ENCODE measurements at regions not wholly inside any gene's neighbourhood (a gene's known extent, or its start where the extent isn't known, plus 50 kb on each side); places are given as distances from the start of the nearest gene placed in this dataset.

- H3K4me3 ChIP-seq: no peak overlapping the region
- TF ChIP-seq CTCF (IDR thresholded peaks at IDR 0.05) (peak; percentile 16 to 59 (median 41)), POLR2A (IDR thresholded peaks at IDR 0.05) (no peak)
- no peaks in the 10 kb centered on the region for H3K4me1 ChIP-seq
- intact Hi-C loops (cut with DNase I): no loop called here
- no peaks in the 10 kb centered on the region for H3K27me3 ChIP-seq
- H3K9me3 ChIP-seq: no peaks in the 10 kb centered on the region
- no peak overlapping the region for H3K27ac ChIP-seq
- no peak for DNase-seq
- no peaks in the 10 kb centered on the region for H3K36me3 ChIP-seq
Measured at GRCh38 chr3:174397848-174398247, 461.3 kb upstream of the NAALADL2 start.

- DNase-seq: no peak
- no peaks in the 10 kb centered on the region for H3K9me3 ChIP-seq
- H3K27ac ChIP-seq: no peak overlapping the region
- no peaks in the 10 kb centered on the region for H3K4me1 ChIP-seq
- no peak overlapping the region for H3K4me3 ChIP-seq
- TF ChIP-seq POLR2A (IDR thresholded peaks at IDR 0.05) (no peak), CTCF (IDR thresholded peaks at IDR 0.05) (no peak)
- no peaks in the 10 kb centered on the region for H3K36me3 ChIP-seq
- 72 to 81% methylated on average over 1 of the region's 1 CpG for whole genome bisulfite sequencing, 2 donors
- intact Hi-C loops (cut with DNase I): no loop called here
- H3K27me3 ChIP-seq: no peaks in the 10 kb centered on the region
Measured at GRCh38 chr3:174398761-174399160, 460.4 kb upstream of the NAALADL2 start.

GRCh38 chr3:174403831-174404230 lies 455.3 kb upstream of the NAALADL2 start:
- Histone ChIP-seq H3K9me3 (no peaks in the 10 kb centered on the region), H3K4me1 (no peaks in the 10 kb centered on the region), H3K36me3 (no peaks in the 10 kb centered on the region), H3K27ac (no peak overlapping the region), H3K27me3 (no peaks in the 10 kb centered on the region), H3K4me3 (no peak overlapping the region)
- no peak for TF ChIP-seq CTCF (IDR thresholded peaks at IDR 0.05)
- TF ChIP-seq POLR2A (IDR thresholded peaks at IDR 0.05): no peak
- intact Hi-C loops (cut with DNase I): no loop called here
- DNase-seq: no peak

GRCh38 chr3:174408310-174408709 lies 450.8 kb upstream of the NAALADL2 start:
- Histone ChIP-seq H3K9me3 (no peaks in the 10 kb centered on the region), H3K36me3 (no peaks in the 10 kb centered on the region), H3K4me1 (no peaks in the 10 kb centered on the region), H3K27ac (no peak overlapping the region), H3K27me3 (no peaks in the 10 kb centered on the region), H3K4me3 (no peak overlapping the region)
- WGBS, 2 donors: 86 to 88% methylated on average over 10 to 14 of the region's 14 CpGs
- intact Hi-C loops (cut with DNase I): no loop called here
- TF ChIP-seq POLR2A (IDR thresholded peaks at IDR 0.05): no peak
- DNase-seq: no peak

GRCh38 chr3:174409086-174409743 lies 449.9 kb upstream of the NAALADL2 start:
- no peak for DNase-seq
- Histone ChIP-seq H3K4me1 (no peaks in the 10 kb centered on the region), H3K27me3 (no peaks in the 10 kb centered on the region), H3K4me3 (no peak overlapping the region), H3K27ac (no peak overlapping the region), H3K9me3 (no peaks in the 10 kb centered on the region), H3K36me3 (no peaks in the 10 kb centered on the region)
- 29 to 71% methylated on average over 3 of the region's 3 CpGs for WGBS, 2 donors
- TF ChIP-seq POLR2A (IDR thresholded peaks at IDR 0.05) (no peak), CTCF (IDR thresholded peaks at IDR 0.05) (no peak)
- intact Hi-C loops (cut with DNase I): no loop called here

Measured in esophagus squamous epithelium (tissue), 5 donors.